Left kidney (tissue), 1 donor: ENCODE measurements at regions not wholly inside any gene's neighbourhood (a gene's known extent, or its start where the extent isn't known, plus 50 kb on each side); places are given as distances from the start of the nearest gene placed in this dataset.

Source experiments
- DNase-seq: peaks from one replicate; pipeline ENCODE4 v3.0.0-alpha.2; 2013

- DNase-seq, result no peak
These were observed 1102.5 kb downstream of the CDH11 start for GRCh38 chr16:64019339-64019738.

GRCh38 chr16:64017796-64018195, 1104.1 kb downstream of the CDH11 start:
- DNase-seq, result no peak

DNA sequence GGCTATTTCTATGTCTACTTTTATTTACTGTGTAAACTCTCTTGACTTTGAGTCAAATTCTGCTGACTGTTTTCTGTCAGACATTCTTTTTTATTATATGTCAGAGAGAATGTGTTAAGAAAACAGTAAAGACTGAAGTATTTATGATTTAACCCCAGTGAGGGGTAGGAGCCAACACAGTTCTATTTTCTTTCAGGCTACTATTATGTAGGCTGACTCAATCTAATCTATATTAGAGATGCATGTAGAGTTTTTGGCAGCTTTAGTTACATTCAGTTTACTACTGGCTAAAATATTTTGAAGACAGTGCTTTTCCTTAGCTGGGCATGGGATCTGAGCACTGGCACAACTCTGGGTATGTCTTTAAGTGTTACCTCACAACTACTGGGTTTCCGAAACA, 1108.0 kb downstream of the CDH11 start:
- DNase-seq, result no peak

- no peak for DNase-seq
These were observed 1109.7 kb downstream of the CDH11 start for GRCh38 chr16:64012166-64012565.

- DNase-seq, result no peak
These were observed 1110.2 kb downstream of the CDH11 start for GRCh38 chr16:64011650-64012049.

GRCh38 chr16:64008131-64008530, 1113.7 kb downstream of the CDH11 start:
- no peak for DNase-seq

GRCh38 chr16:64004116-64004515, 1117.7 kb downstream of the CDH11 start:
- DNase-seq, result no peak

DNA sequence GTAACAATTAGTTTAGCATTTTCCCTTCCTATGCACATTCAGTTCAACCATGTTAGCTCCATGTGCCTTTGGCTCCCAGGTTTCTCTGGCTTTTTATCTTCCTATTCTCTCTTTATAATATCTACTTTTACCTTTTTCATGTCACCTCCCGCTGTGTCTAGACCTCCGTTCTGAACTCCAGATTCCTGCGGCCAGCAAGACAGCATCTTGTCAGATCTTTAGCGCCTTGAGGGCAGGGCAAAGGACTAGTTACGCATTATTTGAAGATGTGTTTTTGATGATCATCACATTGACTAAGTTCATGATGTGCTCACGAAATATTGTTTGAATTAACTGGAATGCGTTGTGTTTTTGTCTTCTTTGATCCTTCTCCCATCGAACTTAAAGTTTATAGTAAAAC, 1126.8 kb downstream of the CDH11 start:
- DNase-seq, result no peak

DNA sequence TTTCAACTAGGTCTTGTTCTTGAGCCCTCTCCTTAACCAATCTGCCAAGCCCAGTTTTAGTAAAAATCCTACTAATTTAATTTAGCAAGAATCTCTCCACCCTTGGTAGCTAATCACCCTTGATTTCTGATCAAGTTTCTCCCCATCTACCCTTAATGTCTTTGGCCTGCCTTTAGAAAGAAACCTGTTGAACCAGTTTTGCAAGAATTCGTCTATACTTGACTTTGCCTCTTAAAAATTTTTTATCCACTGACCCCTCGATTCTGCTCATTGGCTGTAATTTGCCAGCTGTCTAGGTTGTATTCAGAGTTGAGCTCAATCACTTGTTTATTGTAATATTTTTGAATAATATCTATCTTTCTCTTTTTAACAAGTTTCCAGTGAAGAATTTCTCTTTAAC, 1138.5 kb downstream of the CDH11 start:
- DNase-seq, result peak; percentile 31

DNA sequence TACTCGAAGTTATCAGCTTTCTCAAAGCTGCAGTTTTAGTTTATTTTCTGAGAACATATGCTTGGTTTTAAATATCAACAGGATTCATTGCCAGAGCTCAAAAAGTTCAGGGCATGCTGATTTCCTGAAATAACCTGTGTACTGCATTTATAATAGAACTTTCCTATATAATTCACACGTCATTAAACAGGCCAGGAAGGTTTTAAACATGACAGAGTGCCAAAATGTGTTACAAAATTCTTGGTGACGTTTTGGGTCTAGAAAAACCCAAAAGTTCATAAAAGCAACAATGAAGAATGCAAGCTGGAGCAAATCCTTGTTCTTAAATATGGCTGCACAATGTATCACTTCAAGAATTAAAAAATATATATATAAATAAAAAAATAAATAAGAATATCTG, 1139.1 kb downstream of the CDH11 start:
- no peak for DNase-seq

GRCh38 chr16:63982110-63982509, 1139.8 kb downstream of the CDH11 start:
- no peak for DNase-seq

DNA sequence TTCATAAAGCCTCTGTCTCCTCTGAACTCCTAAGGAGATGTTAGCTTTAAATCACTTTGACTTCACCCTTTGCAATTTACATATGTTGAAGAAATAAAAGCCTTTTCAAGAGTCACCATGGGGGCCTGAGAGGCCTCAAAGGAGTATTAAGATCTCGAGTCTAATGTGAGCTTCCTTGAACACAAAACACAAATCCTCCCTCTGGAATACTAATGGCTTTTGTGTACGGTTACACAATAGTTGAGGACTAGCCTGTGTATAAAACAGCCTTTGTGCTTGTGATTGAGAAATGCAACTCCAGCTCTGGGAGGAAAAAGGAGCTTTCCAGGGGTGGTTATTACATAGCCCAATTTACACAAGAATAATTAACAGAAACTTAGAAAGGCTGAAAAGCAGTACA, 1140.2 kb downstream of the CDH11 start:
- DNase-seq, result no peak

DNA sequence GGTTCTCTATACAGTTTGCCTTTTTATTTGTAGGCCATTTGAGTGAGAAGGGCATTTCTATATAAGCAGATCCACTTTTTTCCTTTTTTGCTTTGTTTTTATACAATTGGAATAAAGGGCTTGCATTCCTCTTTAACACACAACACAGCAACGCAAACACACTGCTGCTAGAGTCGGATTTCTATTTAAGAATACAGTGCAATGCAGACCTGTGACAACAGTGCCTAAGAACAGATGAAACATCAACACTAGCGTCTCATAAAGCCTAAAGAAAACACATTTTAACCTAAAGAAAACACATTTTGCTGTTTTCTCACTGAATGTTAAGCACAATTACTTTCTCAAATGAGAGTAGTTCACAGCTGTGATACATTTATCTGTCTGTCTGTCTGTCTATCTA, 1141.1 kb downstream of the CDH11 start:
- DNase-seq, result no peak

DNA sequence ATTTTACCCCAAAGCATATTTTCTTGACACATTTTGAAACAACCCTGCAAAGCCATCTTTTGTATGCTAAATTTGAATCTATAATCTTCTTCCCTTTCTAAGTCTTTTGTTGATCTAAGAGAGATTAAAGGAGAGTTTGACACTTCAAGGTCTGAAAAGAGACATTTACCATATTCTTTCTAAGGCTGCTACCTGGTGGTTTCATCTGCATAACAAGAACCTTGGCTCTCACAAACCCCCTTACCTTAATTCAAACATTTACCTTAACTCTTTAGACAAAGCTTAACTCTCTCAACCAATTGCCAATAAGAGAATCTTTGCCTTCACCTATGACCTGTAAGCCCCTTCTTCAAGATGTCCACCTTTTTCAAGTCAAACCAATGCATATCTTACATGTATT, 1143.6 kb downstream of the CDH11 start:
- no peak for DNase-seq

- DNase-seq, result no peak
These were observed 1145.5 kb downstream of the CDH11 start for GRCh38 chr16:63976345-63976744.

DNA sequence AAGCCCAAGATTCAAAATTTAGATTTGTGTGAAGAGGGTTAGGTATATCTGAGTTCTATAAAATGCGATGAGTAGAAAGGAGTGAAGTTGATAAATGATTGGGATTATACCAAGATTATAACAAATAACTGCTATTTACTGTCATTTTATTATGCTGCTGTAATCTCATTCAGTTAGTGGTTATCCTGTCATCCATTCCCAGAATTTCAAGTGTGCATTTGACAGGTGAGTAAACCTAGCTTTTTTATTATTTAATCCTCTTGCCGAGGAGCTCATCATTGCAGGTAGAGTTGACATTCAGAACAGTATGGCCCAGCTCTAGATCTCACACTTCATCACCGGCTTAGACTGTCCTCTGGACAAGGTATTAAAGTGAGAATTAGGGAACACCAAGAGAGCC, 1146.2 kb downstream of the CDH11 start:
- DNase-seq, result no peak

- no peak for DNase-seq
These were observed 1153.9 kb downstream of the CDH11 start for GRCh38 chr16:63967966-63968365.

DNA sequence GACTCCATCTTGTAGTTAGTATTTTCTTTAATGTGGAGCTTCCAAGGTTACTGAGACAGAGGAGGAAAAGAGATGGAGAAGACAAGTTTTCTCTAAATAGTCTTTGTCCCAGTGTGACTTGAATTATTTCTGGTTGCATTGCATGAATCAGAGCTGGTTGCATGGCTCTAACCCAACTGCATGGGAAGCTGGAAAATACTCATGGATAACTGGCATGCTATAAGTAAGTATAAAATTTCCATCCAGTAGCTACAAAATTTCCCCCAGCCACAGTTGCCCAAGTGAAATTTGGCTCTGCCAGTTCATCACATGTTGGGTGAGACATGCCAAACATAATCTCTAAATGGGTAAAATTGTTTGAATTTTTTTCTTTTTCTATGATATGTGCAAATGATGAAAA, 1161.5 kb downstream of the CDH11 start:
- no peak for DNase-seq

DNA sequence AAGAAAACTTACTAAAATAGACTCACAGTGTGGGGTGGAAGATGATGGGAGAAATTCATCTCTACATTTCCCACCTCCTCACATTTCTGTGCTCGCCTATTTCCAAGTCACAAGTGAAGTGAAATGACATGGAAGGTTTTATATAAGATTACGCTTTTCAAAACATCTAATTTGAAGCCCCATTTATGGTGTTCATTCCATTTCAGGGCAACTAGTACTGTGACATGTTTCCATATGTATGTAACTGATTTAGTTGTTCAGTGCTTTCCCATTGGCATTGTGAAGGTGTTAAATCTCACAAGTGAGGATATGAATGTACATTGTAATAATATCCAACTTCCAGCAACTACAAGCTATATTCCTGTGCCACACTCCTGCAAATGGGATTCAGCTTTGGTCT, 1174.8 kb downstream of the CDH11 start:
- no peak for DNase-seq

GRCh38 chr16:63945806-63946205, 1176.1 kb downstream of the CDH11 start:
- DNase-seq, result no peak

GRCh38 chr16:63943566-63943965, 1178.3 kb downstream of the CDH11 start:
- DNase-seq, result peak; percentile 3

DNA sequence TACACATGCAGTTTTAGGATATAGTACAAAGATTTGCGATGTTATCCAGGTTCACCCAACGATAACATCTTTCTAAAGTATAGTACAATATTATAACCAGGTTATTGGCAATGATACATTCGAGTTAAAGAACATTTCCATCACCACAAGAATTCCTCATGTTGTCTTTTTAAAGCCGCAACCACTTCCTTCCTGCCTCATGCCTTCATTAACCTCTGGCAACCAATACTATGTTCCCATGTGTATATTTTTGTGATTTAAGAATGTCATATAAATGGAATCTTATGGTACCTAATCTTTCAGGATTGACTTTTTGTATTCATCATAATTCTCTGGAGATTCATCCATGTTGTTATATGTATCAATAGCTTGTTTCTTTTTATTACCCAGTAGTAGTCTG, 1183.2 kb downstream of the CDH11 start:
- no peak for DNase-seq

DNA sequence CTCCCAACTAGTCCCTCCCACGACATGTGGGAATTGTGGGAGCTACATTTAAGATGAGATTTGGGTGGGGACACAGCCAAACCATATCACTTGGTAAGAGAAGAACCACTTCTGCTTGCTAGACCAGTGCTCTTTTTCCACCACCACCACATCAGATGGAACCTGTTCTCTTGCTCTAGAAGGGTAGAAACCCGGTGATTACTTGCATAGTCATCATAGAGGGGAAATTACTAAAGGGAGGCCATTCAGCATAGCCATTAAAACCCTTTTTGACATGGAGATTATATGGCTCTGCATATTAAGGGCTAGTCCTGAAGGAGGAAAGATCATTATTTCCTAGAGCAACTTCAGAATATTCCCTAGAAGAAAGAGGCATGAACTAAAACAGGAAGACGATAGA, 1188.0 kb downstream of the CDH11 start:
- DNase-seq, result no peak

DNA sequence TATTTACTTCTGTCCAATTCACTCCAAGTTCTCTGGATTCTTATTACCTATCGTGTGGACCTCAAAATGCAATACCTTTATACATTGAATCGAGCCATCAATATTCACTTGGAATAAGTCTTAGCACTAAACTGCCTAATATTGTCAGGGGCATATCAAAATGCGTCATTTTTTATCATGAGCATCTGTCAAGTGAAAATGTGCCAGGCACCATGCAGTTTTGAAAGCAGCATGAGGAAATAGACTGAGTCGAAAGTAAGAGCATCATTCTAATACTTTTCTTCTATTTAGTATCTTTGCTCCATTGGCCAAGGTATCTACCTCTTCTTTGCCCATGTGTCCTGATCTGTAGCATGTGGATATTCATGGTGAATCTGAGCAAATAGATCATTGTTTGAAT, 1193.4 kb downstream of the CDH11 start:
- no peak for DNase-seq

- no peak for DNase-seq
These were observed 1196.6 kb downstream of the CDH11 start for GRCh38 chr16:63925221-63925620.

GRCh38 chr16:63922560-63922959, 1199.3 kb downstream of the CDH11 start:
- DNase-seq, result no peak
